HG03460 (cell line): ENCODE measurements at regions not wholly inside any gene's neighbourhood (a gene's known extent, or its start where the extent isn't known, plus 50 kb on each side); places are given as distances from the start of the nearest gene placed in this dataset.

ENCODE experiments used
- ATAC-seq: cut with Tn5 transposase; IDR thresholded peaks from one replicate; pipeline ENCODE4 v1.9.1; 2021; ENCODE audit not compliant: unreplicated experiment

DNA sequence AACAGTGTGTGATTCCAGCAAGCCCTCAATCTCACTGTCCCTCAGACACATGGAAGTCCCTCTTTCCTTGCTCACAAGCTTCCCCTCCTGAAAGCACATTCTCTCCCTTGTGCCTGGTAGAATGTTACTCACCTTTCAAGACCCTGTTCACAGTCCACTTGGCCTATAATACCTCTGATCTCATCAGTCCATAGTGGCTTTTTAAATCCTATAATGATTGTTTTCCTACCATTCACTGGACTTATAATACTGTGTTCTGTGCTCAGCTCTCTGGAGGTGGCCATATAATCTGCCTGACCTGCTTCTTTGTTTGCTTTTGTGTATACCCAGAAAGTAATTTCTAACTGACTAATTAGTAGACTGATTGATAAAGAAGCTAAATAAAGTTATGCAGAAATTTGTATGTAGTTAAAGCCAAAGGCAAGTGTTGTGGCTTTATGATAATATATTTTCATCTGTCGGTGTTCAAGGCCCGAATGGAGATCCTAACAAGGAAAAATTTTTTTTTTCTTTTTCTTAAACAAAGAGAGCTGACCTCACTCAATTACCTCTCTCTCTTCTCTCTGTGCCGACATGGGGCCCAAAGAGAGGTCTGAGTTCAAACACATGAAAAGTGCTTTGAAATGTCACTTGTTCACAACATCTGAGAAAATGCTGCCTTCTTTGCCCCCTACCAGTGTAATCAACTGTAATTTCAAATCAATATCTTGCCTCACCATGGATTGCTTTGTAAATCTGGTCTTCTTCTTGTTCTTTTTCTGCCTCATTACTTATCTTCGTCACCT is 1033.0 kb upstream of the PIK3C3 start:
- no peak for ATAC-seq

- ATAC-seq, result no peak
These were observed 1038.0 kb upstream of the PIK3C3 start for GRCh38 chr18:40917056-40917455.

DNA sequence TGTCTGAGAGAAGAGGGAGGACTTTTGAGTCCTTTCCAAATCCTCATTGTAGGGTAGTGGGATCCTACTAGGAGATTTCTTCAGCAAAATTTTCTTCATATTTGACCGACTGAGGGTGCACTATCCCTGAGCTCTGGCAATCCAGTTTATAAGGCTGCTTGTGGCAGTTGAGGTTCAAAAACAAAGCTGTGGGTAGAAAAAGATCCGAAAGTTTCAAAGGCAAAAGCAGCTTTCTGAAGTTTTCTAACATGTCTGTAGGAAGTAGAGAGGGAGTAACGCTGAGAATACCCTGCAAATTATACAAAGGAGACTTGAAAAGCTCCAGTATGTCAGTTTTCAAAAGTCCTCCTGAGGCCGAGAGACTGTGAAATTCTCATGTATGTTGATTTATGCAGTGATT is 1039.3 kb upstream of the PIK3C3 start:
- no peak for ATAC-seq

GRCh38 chr18:40911582-40912254 is 1043.3 kb upstream of the PIK3C3 start:
- ATAC-seq, result no peak

DNA sequence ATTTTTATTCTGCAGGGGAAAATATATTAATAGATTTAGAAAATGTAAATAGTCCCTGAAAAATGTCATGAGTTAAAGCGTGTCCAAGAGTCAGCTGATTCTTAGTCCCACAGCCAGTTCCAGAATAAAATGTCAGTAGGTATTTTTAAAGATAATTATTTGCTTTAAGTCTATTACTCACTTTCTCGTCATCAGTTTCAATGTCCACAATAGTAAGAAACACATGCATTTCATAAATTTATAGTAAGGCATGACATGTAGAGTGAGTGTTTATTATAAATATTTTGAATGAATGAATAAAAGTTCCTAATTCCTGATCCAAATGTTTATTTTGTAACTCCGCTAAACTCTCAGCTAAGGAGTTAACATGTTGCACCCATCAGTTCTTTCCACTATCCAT is 1044.0 kb upstream of the PIK3C3 start:
- no peak for ATAC-seq

DNA sequence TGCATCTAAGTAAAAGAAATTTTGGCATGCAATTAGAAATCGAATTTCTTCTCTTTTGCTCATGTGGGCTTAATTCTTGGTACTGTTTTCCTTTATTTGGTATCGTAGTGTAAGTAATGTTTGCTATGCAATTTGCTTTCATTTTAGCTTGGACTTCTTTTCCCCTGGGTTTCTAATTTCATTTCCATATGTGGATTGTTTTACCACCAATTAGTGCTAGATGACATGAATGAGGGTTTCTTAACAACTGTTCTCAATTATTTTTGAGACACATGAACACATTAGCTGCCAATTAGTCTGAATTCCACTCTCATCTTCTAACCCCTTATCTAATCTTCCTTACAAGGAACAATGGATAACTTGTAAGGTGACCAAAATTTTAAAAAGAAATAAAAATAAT is 1047.2 kb upstream of the PIK3C3 start:
- ATAC-seq, result no peak

GRCh38 chr18:40904295-40904694 is 1050.7 kb upstream of the PIK3C3 start:
- ATAC-seq, result no peak

- no peak for ATAC-seq
These were observed 1052.6 kb upstream of the PIK3C3 start for GRCh38 chr18:40902436-40902835.

DNA sequence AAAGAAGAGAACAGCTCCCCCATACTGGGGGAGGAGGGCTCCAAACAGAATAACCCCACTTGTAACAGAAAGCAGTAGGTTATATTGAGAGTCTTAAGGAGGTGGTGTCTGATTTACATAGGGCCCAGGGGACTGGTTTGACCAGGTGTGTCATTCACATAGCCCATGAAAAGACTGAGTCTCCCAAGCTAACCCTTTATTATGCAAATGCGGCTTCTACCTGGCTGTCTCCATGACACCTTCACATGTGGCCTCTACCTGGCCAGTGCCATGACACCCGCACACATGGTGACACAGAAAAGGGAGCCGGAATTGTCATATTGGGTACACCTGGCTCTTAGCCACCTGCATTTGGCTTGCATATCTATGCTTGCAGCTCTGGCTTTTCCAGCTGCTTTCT is 1057.2 kb upstream of the PIK3C3 start:
- no peak for ATAC-seq

DNA sequence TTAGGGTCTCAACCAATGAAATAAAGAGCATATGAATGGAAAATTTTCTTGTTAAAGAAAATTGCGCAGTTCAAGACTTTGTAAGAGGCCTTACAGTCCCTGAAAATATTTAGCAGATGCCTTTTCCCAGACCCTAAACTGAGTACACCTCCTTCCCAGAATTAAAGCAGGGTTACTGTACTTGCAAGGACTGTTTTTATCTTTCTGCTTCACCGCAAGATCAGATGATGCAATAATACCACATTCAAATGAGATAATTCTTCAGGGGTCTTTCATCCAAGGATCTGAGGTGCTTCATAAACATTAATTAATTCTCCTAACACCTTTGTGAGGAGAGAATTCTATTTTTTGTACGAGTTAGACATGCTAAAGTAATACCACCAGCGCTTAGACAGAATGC is 1071.8 kb upstream of the PIK3C3 start:
- ATAC-seq, result no peak

DNA sequence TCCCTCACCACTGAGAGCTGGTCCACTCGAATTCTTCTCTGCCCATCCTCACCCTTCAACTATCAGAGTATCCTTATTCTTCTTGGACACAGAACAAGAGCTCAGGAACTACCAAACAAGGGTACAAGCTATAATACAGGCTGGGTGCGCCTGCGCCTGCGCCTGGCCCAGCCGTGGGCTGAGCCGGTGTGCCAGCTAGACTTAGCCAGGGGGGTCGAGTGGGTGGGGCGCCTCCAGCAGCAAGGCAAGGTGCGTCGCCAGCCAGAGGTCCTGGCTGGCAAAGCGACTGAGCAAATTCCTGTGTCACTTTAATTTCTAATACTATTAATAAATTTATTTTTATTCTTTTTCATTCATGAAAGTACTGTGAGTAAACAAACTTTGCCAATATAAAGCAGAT is 1072.6 kb upstream of the PIK3C3 start:
- ATAC-seq, result no peak

DNA sequence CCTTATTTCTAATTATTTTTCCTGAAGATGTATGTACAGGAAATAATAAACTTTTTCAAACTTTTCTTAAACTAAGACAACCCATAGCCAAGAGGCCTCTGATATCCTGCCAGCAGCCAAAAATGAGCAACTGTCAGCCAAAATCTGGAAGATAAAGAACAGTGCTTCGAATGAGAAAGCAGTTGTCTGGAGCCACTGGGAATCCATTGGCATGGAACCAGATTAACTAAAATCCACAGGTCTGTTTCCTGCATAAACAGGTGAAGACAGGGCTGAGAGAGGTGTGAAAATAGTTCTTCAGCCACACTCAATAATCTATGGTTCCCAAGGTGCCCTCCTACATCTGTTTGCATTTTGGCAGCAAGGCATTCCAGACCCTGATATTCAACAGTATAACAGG is 1076.7 kb upstream of the PIK3C3 start:
- no peak for ATAC-seq

- ATAC-seq, result no peak
These were observed 1077.9 kb upstream of the PIK3C3 start for GRCh38 chr18:40877096-40877495.

DNA sequence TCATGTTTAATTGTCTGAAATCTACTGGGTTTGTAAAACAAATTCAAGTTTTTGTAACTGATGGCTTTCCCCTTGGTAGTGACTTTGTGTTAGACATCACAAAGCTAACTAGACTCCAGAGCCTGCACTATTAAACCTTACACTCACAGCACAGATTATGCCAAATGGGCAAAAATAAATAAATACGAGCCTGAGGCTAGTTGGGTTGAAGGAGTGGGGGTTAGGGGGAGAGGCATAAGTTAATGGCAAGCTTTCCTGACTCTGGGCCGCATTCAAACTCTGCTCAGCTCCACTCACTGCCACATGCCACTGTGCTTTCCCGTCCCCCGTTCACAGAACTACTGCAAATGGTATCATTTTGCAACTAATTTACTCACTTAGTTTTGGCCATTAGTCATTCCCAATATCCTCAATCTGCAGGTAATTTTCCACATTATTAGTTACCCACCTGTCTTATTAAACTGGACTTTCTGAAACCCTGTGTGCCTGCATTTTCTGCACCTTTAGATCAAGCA is 1079.9 kb upstream of the PIK3C3 start:
- no peak for ATAC-seq

DNA sequence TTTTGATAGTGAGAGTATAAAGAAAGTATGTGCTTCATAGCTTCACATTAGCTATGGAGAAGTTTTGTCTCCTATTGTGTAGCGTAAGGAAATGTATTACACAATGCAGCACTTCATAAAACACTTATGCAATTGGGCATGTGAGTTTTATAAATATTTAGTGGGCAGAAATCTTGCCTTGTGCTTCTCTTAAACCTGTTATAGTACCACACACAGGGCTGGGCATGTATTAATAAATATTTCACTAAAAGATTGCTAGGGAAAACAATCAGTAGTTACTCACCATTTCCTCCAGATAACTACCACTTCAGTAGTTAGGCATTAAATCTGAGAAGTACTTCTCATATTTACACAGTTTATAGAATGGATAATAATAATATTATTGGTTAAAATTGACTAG is 1080.8 kb upstream of the PIK3C3 start:
- no peak for ATAC-seq

DNA sequence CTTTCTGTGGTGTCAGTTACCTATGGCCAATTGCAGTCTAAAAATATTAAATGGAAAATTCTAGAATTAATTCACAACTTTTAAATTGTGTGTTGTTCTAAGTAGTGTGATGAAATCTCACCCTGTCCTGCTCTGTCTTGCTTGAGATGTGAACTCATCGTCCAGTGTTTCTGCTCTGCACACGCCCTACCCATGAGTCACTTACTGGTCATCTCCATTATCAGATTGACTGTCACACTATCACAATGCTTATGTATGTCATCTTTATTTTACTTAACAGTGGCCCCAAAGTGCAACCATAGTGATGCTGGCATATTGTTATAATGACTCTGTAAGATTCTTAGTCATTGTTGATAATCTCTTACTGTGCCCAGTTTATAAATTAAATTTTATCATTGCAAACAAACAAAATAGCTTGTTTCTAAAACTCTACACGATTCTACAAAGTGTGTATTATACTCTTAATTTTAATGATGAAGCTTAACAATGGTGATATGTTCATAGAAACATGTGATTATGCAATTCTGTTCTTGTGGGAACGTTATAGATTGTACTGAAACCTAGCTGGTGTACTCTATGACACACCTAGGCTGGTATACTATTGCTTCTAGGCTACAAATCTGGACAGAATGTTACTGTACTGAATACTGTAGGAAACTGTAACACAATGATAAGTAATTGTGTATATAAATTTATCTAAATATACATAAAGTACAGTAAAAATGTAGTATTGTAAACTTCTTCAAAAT is 1086.8 kb upstream of the PIK3C3 start:
- no peak for ATAC-seq

DNA sequence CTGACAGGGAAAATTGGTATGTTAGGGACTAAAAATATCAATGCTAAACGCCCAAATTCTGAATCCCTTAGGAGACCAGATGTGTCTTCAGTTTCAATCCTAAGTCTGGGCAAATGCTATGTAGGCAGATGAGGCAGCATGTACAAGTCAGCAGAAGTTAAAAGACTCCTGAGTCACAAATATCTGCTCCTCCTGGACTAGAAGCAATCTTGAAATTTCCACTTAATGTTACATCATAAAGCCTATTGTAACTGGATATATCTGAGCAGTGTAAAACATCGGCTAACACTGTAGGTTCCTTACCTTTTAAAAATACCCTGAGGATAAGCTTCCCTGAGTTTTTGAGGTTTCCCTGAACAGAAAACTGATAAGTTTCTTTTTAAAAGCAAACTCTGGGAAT is 1087.6 kb upstream of the PIK3C3 start:
- ATAC-seq, result no peak

- no peak for ATAC-seq
These were observed 1088.1 kb upstream of the PIK3C3 start for GRCh38 chr18:40866968-40867367.

- no peak for ATAC-seq
These were observed 1088.9 kb upstream of the PIK3C3 start for GRCh38 chr18:40866013-40866645.

DNA sequence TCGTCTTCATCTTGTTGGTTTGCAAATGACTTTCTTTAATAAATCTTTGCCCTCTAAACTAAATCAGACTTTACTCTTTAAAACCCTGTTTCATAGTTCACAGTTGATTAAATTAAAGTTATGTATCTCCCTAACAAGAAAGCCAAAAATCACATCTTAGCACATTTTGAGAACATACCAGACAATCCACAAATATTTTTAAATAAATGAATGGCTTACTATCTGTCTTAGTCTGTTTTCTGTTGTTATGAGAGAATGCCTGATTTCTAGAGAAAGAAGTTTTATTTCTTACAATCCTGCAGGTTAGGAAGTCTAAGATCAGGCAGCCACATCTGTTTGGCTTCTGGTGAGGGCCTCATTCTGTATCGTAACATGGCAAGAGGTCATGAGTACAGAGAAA is 1090.2 kb upstream of the PIK3C3 start:
- ATAC-seq, result no peak

DNA sequence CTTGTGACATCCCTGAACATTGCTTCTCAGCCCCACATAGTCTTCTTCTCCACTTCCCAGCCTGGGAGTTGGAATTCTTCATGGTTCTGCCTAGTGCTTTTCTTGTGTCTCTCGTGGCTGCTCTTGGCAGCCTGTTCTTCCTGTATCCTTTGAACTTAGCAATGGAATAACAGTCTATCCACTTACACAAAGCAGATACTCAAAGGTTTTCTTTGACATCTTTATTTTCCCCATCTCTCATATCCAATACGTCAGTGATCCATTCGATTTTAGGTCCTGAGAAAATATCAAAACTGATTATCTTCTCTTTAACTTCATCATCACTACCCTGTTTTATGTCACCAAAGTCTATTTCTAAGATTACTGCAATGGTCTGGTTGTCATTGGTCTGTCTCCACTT is 1091.2 kb upstream of the PIK3C3 start:
- no peak for ATAC-seq
